ENCODE measurements at regions not wholly inside any gene's neighbourhood (a gene's known extent, or its start where the extent isn't known, plus 50 kb on each side); places are given as distances from the start of the nearest gene placed in this dataset.

DNA sequence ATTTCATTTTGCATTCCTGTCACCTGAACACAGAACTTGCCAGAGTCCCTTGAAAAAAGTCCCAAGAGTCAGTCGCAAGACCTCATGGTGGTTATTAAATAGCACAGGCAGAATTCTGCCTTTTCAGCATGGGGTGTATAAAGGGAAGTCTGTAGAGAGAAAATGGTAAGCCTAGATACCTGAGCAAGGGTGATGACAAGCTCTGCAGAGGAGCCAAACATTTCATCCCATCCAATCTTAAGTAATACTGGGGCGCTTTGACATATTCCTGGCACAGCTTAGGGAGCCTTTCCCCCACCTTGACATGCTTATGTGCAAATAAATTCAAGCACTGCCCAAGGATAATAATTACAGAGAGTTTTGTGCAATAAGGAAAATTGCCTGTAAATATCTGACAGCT lies 213.0 kb downstream of the INHBA start:
- no peaks in the 10 kb centered on the region for H3K79me2 ChIP-seq (ENCODE audit: insufficient read depth, low read length)
- no peak for TF ChIP-seq EZH2phosphoT487 (IDR thresholded peaks at IDR 0.05; ENCODE audit: borderline replicate concordance)
- TF ChIP-seq, protein P1, sequence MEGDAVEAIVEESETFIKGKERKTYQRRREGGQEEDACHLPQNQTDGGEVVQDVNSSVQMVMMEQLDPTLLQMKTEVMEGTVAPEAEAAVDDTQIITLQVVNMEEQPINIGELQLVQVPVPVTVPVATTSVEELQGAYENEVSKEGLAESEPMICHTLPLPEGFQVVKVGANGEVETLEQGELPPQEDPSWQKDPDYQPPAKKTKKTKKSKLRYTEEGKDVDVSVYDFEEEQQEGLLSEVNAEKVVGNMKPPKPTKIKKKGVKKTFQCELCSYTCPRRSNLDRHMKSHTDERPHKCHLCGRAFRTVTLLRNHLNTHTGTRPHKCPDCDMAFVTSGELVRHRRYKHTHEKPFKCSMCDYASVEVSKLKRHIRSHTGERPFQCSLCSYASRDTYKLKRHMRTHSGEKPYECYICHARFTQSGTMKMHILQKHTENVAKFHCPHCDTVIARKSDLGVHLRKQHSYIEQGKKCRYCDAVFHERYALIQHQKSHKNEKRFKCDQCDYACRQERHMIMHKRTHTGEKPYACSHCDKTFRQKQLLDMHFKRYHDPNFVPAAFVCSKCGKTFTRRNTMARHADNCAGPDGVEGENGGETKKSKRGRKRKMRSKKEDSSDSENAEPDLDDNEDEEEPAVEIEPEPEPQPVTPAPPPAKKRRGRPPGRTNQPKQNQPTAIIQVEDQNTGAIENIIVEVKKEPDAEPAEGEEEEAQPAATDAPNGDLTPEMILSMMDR (conservative IDR thresholded peaks at IDR 0.05; ENCODE audit: low read length): no peak

DNA sequence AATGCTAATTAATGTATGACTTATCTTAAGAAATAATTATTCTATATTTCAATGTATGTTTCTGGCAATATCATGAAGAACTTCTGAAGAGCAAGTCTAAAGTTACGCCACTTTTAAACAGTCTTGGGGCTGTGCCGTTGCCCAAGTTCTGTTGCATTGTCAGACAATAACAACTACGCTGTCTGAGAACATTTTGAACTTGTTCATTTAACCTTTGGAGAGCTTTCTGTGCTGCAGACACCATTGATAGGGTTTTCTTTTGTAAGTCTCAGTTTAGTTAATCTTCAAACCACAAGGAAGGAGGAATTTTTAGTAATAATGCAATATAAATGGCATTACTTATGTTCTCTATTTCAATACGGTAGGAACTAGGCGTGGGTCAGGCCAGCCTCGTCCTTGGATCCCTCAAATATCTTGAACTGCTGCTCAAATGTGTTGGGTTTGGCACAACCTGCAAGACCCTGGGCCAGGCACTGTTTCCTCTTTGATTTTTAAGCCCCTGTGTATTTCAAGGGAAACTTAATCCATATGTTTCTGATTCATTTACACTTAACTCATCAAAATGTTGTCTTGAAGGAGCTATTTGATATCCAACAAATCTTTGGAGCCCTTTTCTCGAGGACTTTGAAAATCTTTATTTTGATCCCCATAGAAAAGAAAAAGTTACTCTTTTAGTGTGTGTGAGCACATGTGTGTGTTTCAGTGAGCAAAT lies 215.5 kb downstream of the INHBA start:
- H3K9me2 ChIP-seq (replicated peaks; ENCODE audit: low read depth, low read length): no peaks in the 10 kb centered on the region
- H3K27me3 ChIP-seq (ENCODE audit: insufficient read depth, low read length, poor library complexity, severe bottlenecking): no peaks in the 10 kb centered on the region
- no peaks in the 10 kb centered on the region for H3K9me3 ChIP-seq (ENCODE audit: insufficient read depth, low read depth, low read length)
- no peaks in the 10 kb centered on the region for H3K4me1 ChIP-seq (ENCODE audit: insufficient read depth, low read length, poor library complexity, severe bottlenecking)
- H3K9ac ChIP-seq (ENCODE audit: low read depth, low read length, poor library complexity, severe bottlenecking): no peak overlapping the region
- H3K4me2 ChIP-seq (ENCODE audit: low read depth, low read length, poor library complexity, severe bottlenecking): no peak overlapping the region
- no peak overlapping the region for H3K4me3 ChIP-seq (ENCODE audit: low read length, poor library complexity, severe bottlenecking)
- H4K20me1 ChIP-seq (ENCODE audit: insufficient read depth, low read length, poor library complexity, severe bottlenecking): no peaks in the 10 kb centered on the region
- no peaks in the 10 kb centered on the region for H3K36me3 ChIP-seq (ENCODE audit: insufficient read depth, low read length)
- no peak overlapping the region for H2AFZ ChIP-seq (ENCODE audit: low read length)
- TF ChIP-seq EZH2phosphoT487 (IDR thresholded peaks at IDR 0.05; ENCODE audit: borderline replicate concordance): no peak
- TF ChIP-seq, protein P1 (conservative IDR thresholded peaks at IDR 0.05; ENCODE audit: low read length): no peak
- no peaks in the 10 kb centered on the region for H3K79me2 ChIP-seq (ENCODE audit: insufficient read depth, low read length)
- H3F3A ChIP-seq (ENCODE audit: low read depth): no peaks in the 10 kb centered on the region

More for the DNA sequence above, 213.0 kb downstream of the INHBA start:
- no peaks in the 10 kb centered on the region for H3K27me3 ChIP-seq (ENCODE audit: insufficient read depth, low read length, poor library complexity, severe bottlenecking)
- no peak overlapping the region for H2AFZ ChIP-seq (ENCODE audit: low read length)
- no peaks in the 10 kb centered on the region for H3K36me3 ChIP-seq (ENCODE audit: insufficient read depth, low read length)
- no peak overlapping the region for H3K4me3 ChIP-seq (ENCODE audit: low read length, poor library complexity, severe bottlenecking)
- no peaks in the 10 kb centered on the region for H4K20me1 ChIP-seq (ENCODE audit: insufficient read depth, low read length, poor library complexity, severe bottlenecking)
- H3K9me2 ChIP-seq (replicated peaks; ENCODE audit: low read depth, low read length): no peaks in the 10 kb centered on the region
- H3K9me3 ChIP-seq (ENCODE audit: insufficient read depth, low read depth, low read length): no peaks in the 10 kb centered on the region
- H3K4me2 ChIP-seq (ENCODE audit: low read depth, low read length, poor library complexity, severe bottlenecking): no peak overlapping the region
- H3K9ac ChIP-seq (ENCODE audit: low read depth, low read length, poor library complexity, severe bottlenecking): no peak overlapping the region
- no peaks in the 10 kb centered on the region for H3F3A ChIP-seq (ENCODE audit: low read depth)
- no peaks in the 10 kb centered on the region for H3K4me1 ChIP-seq (ENCODE audit: insufficient read depth, low read length, poor library complexity, severe bottlenecking)

DNA sequence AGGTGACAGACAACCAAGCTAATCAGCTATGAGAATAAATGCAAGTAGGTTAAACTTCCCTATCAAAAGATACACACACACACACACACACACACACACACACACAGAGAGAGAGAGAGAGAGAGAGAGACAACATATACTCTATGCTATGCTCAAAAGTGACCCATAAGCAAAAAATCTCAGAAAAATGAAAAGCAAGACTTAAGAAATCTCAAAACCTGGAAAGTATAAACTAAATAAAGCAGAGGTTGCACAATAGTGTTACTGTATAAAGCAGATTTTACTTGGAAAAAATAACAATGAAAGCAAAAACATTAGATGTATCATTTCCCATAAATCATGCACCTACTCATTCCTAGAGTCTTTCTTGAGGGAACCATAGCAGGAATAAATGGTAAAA lies 221.5 kb downstream of the INHBA start:
- no peak for TF ChIP-seq EZH2phosphoT487 (IDR thresholded peaks at IDR 0.05; ENCODE audit: borderline replicate concordance)
- TF ChIP-seq, protein P1 (conservative IDR thresholded peaks at IDR 0.05; ENCODE audit: low read length): no peak
- Histone ChIP-seq H3K79me2 (ENCODE audit: insufficient read depth, low read length) (no peaks in the 10 kb centered on the region), H3K4me1 (ENCODE audit: insufficient read depth, low read length, poor library complexity, severe bottlenecking) (no peaks in the 10 kb centered on the region), H3K27me3 (ENCODE audit: insufficient read depth, low read length, poor library complexity, severe bottlenecking) (no peaks in the 10 kb centered on the region), H2AFZ (ENCODE audit: low read length) (no peak overlapping the region), H3K36me3 (ENCODE audit: insufficient read depth, low read length) (no peaks in the 10 kb centered on the region), H4K20me1 (ENCODE audit: insufficient read depth, low read length, poor library complexity, severe bottlenecking) (no peaks in the 10 kb centered on the region), H3F3A (ENCODE audit: low read depth) (no peaks in the 10 kb centered on the region), H3K9me2 (replicated peaks; ENCODE audit: low read depth, low read length) (no peaks in the 10 kb centered on the region), H3K4me2 (ENCODE audit: low read depth, low read length, poor library complexity, severe bottlenecking) (no peak overlapping the region), H3K9ac (ENCODE audit: low read depth, low read length, poor library complexity, severe bottlenecking) (no peak overlapping the region), H3K4me3 (ENCODE audit: low read length, poor library complexity, severe bottlenecking) (no peak overlapping the region), H3K9me3 (ENCODE audit: insufficient read depth, low read depth, low read length) (no peaks in the 10 kb centered on the region)
